ENCODE measurements at regions not wholly inside any gene's neighbourhood (a gene's known extent, or its start where the extent isn't known, plus 50 kb on each side); places are given as distances from the start of the nearest gene placed in this dataset.
"Not testable (repeated sequence)": the region's sequence is repeated elsewhere in the genome, so short reads cannot be mapped to it uniquely, and the experiment has no call there.

DNA sequence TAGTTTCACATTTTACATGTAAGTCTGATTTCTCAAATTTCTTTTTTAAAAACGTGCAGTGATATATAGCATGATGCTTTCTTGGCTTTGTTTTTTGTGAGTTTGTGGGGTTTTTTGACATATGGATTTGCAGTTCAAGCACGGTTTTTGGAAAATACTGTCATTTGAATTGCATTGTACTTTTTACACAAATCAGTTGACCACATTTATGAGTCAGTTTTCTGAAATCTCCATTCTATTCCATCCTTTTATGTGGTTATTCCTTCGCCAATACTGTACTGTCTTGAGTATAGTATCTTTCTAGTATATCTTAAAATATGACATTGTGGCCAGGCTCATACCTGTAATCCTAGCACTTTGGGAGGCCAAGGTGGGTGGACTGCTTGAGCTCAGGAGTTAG, 890.0 kb upstream of the CITED2 start:
- no peak for DNase-seq (ENCODE audit: low read depth)

DNA sequence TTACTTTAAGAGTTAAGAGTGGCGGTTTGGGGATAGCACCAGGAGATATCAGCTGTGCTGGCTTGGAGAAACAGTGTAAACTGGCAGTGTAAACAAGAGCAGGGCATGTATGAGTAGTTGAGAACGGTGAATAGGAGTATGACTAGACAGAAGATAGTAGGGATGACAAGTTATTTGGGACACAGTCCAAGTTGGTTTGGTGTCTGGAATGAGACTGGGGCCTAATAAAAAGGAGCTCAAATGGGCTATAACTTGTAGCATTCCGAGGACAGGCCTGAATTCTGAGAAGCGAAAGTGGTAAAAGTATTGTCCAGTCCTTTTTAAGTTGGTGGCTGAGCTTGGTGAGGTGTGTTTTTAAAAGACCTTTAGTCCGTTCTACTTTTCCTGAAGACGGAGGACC, 883.9 kb upstream of the CITED2 start:
- DNase-seq (ENCODE audit: low read depth): not testable (repeated sequence)

DNA sequence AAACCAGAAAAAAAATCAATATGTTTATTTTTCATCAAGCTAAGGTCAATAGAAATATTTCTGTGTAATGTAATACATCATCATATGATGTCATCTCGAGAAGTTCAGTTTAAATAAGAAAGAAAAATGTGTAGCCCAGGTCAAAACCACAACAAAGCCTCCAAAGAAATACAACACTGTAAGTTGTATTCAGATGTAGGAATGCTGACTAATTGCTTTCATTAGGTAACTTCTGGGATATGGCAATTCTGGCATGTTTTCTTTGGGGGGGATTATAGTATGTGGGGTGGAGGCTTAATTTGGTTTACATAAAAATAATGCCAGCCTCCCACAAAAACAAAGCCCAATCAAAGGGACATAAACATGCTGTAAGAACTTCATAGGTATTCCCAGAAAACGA, 881.8 kb upstream of the CITED2 start:
- no peak for DNase-seq (ENCODE audit: low read depth)

DNA sequence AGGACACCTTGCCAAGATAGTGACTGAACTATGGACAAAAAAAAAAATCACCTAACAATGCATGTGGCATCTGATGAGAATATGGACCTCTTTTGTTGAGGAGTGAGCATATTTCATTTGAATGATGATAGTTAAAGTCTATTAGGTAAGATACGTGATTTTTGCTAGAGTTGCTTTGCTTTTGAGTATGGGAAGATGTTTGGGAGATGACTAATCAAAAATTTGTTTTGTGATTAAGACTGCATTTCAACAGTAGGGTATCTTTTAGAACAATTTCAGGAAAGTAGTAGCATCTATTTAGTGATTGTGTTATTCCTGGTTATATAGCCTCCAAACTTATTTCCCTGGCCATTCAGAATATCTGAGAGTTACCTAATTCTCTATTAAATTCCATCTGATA, 878.6 kb upstream of the CITED2 start:
- no peak for DNase-seq (ENCODE audit: low read depth)

DNA sequence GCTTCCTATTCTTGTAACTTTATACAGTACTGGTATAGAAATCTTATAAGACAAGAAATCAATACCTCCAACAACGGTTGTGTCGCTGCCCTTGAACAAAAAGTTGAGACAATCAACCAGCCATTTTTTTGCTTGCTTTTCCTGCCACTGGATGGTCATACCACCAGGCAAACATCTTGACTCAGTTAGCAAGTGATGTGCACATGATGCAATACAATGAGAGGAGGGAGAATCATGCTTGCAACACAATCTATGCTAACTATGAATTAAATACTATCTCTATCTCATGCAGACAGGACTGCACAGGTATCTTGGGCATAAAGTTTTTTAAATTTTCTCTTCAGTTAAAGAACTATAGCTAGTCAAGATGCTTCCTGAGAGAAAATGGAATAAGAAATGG, 877.7 kb upstream of the CITED2 start:
- DNase-seq (ENCODE audit: low read depth): no peak

DNA sequence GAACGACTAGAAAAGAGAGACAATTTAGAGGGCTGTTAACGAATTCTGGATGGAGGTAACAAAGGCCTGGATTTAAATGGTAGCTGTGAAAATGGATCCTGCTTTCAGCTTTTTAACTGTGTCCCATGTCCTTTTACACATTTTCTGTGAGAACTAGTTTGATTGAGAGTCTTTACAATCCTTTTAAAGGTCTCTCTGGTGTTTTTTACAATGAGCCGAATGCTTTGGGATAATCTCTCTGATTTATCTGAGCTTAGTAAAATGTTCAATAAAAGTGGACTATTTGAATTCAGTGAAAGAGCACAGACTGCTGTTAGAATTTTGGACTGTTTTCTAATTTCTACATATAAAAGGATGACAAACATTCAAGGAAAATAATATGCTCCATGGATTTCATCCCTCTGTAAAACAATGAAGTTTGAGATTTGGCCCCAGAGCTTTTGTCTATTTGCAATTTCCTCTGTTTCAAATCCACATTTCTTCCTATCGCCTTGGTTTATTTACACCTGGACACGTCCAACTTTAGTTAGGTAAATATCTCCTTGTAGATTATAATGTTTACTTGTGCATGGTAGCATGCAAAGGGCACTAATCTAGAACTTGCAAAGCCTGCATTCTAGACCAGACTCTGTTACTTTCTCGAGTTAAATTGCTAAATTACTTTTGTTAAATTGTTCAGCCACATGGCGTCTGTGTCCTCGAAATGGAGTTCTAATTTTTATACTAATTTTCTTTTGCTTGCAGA, 871.0 kb upstream of the CITED2 start:
- no peak for DNase-seq (ENCODE audit: low read depth)

DNA sequence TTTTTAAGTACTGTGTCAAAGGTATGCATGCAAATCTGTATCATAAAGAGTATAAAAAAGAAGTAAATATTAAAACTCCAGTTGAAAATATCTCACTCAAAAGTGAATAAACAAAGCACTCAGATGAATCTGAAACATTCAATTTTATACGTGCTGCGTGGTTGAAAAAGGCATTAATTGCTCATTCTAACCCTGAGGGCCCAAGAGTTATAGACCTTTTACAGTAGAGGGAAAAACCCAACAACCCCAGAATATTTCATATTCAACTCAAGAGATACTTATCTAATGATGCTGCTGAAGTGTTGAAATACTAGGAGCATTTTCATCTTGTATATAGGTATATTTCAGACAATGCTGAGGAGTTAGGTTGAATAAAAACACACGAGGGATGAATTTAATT, 862.8 kb upstream of the CITED2 start:
- DNase-seq (ENCODE audit: low read depth): no peak

DNA sequence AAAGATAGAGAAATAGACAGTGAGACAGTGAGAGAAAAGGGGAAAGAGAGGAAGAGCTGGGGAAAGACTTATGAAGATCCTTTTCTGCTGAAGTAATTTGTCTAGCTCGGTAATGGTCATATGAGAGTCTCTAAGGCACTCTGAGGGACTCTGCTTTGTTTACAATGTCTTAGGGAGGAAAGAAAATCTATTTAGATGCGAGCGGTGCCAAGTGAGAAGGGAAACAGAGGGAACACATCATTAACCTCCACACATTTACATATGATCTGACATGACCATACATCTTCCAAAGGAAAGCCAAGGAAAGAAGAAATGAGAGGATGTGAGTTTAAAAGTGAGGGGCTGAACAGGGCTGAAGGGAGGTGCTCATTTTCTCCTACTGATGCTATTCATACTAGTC, 862.3 kb upstream of the CITED2 start:
- no peak for DNase-seq (ENCODE audit: low read depth)

DNA sequence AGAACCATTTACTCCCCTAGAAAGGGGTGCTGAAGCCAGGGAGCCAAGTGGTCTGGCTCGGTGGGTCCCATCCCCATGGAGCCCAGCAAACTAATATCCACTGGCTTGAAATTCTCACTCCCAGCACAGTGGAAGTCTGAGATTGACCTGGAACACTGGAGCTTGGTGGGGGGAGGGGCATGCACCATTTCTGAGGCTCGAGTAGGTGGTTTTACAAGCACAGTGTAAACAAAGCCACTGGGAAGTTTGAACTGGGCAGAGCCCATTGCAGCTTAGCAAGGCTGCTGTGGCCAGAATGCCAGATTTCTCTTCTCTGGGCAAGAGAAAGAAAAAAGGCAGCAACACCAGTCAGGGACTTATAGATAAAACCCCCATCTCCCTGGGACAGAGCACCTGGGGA, 855.8 kb upstream of the CITED2 start:
- DNase-seq (ENCODE audit: low read depth): no peak

DNA sequence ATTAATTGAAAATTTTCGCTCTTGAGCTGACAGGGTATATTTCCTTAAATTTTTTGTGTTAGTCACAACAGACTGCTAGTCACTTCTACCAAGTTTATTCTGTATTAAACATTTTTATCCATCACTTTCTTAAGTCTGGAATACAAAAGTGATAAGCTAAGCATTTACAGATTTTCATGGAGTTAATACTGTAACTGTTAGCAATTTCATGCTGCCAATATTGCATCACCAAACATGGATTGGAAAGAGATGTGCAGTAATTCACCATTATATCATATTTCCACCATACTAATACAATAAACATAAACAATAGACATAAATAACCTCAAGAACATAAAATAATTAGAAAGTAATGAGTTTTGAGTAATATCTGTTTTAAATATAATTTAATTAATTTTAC, 854.0 kb upstream of the CITED2 start:
- no peak for DNase-seq (ENCODE audit: low read depth)

DNA sequence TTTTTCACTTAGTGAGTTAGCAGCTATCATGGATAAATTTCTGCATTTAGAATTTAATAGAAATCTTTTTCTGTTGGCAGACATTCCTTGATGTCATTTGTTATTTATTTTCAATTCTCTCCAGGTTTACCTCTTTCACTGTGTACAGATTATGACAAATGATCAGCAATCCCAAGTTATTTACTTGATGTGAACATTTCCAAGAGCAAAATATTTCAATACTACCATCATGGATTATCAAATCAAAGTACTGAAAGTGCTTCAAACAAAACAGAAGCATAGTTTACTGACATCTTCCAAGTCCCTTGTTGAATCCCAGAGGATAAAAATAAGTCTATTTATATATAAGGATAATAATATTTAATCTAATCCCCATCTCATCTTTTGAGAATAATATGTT, 852.2 kb upstream of the CITED2 start:
- no peak for DNase-seq (ENCODE audit: low read depth)

DNA sequence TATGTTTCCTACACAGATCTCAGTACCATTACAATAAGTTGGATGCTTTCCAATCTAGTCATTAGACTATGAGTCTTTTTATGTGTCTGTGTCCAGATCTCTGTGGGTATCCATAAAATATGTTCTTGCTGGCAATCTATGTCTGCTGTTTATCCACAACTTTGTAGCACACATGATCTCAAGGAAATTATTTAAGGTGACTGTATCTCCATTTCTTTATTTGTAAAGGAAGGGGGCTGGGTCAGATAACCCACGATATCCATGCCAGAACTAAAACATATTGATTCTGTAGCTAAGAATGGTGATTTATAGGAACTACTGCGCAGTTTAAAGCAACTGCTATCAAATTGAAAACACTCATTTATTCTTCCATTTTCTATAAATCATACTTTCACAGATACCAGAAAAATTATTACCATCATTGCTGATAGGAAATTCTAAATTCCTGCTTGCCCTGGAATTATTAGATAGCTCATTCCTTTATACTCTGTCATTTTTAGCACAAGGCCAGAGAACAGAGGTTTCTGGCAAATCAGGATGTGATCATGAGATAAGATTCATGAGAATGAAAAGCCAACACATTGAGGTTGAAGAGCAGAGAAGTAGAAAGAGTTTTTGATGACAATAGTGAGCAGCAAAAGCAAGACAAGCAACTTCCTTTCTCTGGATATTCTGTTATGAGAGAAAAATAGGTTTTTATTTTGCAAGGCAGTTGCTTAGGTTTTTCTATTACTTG, 851.4 kb upstream of the CITED2 start:
- DNase-seq (ENCODE audit: low read depth): no peak

DNA sequence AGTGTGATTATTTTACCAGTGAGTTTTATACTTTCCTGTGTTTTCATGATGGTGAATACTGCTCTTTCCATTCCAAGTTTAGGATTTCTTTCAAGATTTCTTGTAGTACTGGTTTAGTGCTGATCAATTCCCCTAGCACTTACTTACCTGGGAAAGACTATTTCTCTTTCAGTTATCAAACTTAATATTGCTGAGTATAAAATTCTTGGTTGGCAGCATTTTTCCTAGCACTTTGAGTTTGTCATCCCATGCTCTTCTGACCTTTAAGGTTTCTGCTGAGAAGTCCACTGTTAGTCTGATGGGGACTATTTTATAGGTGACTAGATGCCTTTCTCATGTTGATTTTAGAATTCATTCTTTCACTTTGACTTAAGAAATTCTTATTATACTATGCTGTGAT, 842.8 kb upstream of the CITED2 start:
- DNase-seq (ENCODE audit: low read depth): no peak

DNA sequence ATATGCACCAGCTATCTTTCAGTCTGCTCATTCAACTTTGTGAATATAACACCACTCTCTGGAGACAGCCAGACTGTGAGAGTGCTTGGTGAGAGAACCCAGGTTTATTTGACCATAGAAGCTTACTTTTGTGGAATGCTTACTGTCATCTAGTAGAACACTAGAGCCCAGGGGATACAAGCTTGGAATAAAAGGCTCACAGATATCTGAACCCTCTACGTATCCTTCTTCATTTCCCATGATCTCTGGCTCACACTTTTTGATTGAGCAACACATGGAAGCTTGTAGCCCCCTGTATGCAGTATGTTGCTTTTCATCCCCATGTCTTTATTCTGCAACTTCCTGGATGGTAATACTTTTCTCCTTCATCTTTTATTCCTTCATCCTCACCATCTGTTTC, 835.3 kb upstream of the CITED2 start:
- no peak for DNase-seq (ENCODE audit: low read depth)

DNA sequence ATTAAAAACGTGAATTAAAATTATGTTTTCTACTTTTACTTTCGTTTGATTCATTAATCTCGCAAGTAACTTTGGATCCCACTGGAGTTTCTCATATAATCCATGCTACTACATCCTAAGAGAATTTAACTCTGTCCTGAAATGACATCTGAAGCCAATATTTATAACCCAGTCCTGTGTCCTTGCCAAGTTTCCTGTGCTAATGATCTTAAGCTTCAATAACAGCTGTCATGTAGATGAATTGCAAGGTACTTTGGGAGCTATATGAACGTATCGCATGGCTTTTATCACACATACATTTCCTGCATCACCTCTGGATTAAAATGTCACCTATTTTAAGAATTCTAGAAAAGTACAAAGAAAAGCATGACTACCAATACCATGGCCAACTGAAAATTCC, 833.8 kb upstream of the CITED2 start:
- DNase-seq (ENCODE audit: low read depth): no peak

DNA sequence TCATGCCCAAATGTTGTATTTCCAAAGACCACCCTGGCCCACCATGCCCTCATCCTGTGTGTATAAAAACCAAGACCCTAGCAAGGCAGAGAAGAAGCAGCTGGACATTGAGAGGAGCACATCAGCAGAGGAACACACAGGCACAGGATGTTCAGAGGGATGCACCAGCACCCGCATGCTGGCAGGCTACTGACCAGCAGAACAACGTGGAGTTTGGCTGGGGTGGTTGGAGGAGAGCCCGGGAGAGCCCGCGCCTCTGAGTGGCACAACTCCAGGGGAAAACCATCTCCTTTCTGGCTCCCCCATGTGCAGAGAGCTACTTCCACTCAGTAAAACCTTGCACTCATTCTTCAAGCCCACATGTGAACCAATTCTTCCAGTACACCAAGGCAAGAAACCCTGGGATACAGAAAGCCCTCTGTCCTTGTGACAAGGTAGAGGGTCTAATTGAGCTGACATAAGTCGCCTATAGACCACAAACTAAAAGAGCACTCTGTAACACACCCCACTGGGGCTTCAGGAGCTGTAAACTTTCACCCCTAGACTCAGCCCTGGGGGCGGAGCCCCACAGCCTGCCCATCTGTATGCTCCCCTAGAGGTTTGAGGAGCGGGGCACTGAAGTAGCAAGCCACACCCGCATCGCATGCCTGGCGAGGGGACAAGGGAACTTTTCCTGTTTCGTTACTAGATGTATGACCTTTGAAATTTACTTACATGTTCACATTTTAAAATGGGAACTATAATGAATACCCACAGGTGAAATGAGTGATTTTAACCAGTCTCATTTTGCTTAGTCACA, 831.5 kb upstream of the CITED2 start:
- DNase-seq (ENCODE audit: low read depth): no peak

DNA sequence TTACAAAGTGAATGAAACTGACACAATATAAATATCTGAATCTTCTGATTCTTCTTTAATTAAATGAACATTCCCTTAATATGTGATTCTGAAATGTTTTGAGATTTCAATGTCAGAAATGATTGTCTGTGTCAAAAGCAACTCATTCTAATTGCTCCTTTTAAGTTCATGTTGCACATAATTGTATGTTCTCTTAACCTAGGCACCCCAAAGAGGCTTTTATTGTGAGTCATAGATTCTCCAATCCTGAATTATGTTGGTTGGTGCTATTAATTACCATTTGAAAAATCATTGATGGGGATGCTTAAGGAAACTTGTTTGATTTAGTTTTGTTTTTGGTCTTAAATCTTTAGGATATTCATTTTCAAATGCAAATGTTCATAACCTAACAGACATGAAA, 829.7 kb upstream of the CITED2 start:
- no peak for DNase-seq (ENCODE audit: low read depth)

DNA sequence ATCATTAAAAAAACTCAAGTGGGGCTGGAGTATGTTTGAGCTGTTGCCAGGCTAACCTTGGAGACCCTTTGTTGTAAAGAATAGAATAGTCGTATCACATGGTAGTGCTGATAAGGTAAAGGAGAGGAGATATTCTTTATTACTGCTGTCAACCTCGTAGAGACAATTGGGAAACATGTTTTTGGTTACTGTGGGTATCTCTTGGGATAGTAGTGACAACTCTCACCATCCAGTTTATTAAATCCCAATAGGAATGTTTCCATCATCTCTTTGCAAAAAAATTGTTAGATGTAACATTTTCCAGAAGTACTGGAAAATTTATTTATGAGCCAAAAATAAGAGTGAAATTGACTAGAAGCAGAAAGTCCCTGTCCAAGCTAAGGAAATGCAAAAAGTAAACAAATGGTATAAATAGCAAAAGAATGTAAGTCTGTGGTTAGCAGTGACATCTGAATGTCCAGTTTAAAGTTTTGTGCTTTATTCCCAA, 829.3 kb upstream of the CITED2 start:
- peak; percentile 33 for DNase-seq (ENCODE audit: low read depth)

DNA sequence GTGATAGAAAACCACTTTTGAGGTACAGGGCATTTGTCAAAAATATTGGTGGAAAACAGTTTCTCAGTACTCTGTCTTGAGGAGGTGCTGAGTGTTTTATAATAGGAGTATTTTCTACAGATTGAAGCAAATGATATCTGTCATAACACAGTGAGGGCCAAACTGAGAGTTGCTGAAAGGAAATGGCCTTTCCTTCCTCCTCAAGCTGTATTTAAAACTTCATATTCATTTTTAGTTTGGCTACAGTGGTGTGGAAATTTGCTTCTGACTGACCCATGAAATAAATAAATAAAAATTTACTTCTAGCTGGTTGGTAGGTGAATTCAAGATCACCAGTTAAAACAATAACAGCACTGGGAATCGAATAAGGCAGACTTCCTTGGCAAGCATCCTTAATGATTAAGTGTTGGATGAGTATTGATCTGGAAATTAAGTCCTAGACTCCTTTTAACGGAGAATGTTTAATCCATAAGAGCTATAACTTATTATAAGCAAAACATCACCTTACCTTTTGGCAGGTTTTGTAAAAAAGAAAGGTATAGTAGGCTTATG, 828.6 kb upstream of the CITED2 start:
- no peak for DNase-seq (ENCODE audit: low read depth)

DNA sequence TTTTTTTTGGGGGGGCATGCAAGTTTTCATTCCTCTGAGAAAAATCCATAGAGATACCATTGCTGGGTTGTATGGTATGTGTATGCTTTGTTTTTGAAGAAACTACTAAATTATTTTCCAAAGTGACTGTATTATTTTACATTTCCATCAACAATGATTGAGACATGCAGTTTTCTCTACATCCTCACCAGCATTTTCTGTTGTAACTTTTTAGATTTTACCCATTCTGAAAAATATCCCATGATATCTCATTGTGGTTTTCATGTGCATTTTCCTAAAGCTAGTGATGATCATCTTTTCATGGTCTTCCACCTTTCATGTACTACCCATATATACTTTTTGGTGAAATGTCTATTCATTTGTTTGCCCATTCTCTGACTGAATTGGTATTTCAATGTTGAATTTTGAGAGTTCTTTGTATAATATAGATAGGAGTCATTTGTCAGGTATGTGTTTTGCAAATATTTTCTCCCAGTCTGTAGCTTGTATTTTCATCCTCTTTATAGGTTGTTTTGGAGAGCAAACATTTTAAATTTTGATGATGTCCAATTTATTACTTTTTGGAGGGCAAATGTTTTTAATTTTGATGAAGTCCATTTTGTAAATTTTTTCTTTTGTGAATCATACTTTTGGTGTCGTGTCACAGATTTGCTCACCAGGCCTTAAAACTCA, 827.5 kb upstream of the CITED2 start:
- DNase-seq (ENCODE audit: low read depth): no peak

DNA sequence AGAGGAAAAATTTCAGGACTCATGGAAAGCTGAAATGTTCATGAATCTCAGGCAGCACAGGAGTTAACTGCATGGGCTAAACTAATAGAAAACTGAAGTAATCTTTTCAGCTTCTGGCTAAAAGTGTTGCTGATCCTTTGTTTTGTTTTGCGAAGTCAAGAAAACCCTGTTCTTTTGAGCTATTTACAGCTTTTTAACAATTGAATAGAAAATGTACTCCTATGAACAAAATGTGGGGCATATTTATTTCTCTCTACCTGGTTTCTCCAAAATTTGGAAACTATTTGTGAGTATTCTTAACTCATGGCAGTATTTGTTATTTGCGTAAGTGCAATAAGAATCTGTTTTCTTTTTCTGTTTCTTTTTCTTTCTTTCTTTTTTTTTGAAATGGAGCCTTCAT, 818.8 kb upstream of the CITED2 start:
- DNase-seq (ENCODE audit: low read depth): no peak

DNA sequence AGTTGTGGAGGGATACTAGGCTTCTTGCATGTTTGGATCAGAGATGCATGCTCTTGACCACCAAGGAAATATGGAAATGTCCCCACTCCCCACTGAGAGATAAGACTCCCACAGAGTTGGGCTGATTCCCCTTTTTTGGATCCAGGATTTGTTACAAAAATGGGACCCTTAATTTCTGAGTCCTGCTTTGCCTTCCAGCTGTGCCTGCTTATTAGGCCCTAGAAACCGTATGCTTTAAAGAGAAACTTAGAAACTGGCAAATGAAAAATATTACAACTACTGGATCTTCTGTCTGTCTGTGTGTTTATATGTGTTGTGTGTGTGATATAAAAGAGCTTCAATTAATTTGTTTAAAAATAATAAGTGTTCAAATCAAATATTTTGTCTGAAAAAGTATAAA, 817.6 kb upstream of the CITED2 start:
- no peak for DNase-seq (ENCODE audit: low read depth)
